MV-4-11 (cell line): ENCODE measurements at regions not wholly inside any gene's neighbourhood (a gene's known extent, or its start where the extent isn't known, plus 50 kb on each side); places are given as distances from the start of the nearest gene placed in this dataset.

Experiments used
- DNase-seq: peaks from one replicate; lab custom pipeline; 2025; lab: John Stamatoyannopoulos, UW

DNA sequence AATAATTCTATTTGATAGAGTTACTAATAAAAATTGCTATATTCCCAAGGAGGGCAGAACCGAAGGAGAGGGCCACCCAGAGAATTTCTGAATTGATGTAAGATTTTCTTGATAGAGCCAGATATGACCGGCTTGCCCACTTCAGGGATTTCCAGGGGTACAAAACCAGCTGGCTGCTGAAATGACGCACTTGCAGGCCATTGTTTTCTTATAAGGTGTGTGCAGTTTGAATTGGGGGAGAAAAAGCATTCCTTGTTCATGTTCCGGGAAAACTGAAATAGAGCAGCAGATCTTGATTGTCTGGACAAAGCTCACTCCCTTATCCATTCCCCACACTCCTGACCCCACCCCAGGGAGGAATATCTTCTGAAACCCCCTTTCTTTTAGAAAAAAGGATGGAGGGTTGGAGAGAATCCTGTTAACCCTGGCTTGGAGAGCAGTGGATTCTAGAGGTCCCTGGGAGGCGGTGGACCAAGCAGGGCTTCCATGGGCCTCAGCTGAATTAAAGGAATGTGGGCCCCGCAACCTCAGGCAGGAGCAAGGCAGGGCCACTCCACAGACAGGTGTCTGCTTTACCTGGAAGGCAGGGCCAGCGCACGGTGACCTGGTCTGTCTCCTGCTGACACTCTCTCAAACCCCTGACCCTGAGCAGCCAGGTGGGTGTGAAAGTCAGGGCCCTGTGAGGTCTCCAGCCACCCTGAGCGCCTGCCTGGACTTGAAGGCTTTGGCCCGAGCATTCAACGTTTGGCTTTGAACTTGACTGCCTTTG, 96.4 kb downstream of the TMEM170B start:
- DNase-seq, result no peak

DNA sequence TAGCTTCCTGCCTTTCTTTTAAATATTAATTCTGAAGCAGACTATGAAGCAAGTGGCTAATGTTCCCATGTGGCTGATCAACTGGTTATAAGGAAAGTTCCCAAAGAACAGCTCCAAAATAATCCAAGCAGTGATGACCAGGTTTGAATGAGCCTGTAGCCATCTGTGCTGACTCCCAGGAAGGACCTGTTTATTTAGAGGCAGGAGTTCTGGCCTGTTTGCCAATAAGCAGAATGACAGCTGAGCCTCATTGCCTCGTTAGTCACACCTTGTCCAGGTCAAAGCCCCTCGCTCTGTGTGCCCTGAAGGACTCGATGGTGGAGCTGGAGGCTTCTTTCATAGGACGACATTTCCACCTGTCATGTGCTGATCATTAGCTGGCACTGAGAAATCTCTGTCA, 97.4 kb downstream of the TMEM170B start:
- no peak for DNase-seq

DNA sequence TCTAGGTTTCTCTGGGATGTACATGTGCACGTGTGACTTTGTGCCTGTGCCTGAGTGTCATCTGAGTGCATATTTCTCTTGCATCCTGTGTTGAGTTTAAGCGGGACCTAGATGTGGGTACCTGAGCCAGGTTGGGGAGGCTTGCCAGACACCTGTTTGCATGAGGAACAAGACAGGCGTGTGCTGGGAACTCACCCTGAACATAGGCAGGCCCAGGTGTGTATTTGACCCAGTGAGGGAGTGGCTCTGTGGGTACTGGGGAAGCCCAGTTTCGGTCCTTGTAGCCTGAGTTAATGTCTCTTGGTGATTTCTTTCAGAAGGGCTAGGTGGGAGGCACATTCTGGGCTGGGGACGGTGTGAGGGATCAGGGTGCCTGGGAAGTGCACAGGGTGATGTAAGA, 98.6 kb downstream of the TMEM170B start:
- DNase-seq, result no peak

DNA sequence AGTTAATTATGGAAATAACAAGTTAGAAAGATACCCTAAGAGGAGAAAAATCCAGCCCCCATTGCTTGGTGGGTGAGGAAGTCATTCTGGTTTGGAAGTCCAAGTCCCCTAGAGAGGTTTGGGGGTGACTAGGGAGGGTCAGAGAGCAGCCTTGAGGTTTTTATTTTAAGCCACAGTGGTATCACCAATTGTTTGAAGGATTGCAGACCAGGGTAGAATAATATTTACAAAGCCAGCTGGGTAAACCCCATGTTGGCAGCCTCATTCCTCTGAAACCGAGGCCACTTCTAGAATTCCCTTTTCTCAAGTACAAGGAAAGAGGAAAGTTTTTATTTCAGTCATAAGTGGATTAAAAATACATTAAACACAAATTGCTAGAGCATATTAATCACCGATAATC, 99.7 kb downstream of the TMEM170B start:
- no peak for DNase-seq

DNA sequence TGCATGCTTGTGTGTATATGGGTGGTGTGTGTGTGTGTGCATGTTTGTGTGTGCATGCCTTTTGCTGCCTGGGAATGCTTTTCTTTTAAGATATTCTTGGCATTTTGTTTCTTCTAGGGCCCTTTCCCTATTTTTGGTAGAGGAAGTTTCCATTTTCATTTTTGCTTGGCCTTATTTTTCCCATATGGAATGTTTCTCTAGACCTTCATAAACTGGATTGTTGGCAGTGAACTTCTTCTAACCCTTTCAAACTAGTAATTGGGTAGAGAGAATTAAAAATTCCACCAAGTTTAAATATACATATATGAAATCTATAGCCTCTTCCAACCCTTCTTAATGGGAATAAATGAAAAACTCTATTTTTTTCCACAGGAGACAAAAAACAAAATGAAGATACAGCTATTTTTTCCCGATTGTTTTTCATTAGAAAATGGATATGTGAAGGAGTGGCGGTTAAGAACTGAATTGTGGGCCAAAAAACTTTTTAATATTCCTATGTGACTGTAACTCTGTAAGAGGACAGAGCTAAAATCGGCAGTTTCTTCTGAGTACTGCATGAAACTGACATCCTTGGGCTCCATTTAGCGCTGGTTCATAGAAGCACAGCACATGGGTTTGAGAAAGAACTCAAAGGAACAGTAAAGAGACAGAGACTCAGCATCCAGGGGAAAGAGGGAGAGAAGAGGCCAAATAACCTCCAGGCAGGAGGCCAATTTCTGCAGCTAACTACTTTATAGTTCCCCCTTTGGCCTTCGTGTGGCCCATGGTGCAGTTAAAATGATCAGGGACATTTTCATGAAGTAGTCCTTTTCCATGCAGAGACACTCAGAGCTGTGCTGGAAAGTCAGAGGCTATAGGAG, 102.1 kb downstream of the TMEM170B start:
- no peak for DNase-seq

DNA sequence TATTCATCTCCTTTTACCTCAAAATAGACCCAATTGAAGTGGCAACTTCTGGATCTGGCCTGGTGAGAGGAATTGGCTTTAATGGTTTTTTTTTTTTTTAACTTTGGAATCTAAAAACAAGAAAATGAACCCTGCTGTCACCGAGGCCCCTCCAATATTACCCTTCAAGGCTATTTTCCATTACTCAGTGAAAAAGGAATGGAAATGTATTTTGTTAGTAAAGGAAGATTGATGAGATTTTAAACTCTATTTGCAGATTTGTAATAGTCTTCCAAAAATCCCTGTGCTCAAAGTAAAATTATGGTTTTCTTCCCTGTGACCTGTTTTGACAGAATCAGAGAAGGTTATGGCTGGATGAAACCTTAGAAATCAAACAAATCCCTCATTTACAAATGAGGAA, 102.9 kb downstream of the TMEM170B start:
- no peak for DNase-seq

DNA sequence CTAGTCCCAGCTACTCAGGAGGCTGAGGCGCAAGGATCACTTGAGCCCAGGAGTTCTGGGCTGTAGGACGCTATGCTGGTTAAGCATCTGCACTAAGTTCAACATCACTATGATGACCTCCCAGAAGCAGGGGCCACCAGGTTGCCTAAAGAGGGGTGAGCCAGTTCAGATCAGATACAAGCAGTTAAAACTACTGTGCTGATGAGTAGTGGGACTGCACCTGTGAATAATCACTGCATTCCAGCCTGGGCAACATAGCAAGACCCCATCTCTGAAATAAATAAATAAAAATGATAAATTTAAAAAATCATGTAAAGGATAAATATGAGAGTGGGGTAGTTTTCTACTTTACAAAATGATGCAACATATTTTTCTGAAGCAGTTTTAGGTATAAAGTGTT, 106.5 kb downstream of the TMEM170B start:
- no peak for DNase-seq

DNA sequence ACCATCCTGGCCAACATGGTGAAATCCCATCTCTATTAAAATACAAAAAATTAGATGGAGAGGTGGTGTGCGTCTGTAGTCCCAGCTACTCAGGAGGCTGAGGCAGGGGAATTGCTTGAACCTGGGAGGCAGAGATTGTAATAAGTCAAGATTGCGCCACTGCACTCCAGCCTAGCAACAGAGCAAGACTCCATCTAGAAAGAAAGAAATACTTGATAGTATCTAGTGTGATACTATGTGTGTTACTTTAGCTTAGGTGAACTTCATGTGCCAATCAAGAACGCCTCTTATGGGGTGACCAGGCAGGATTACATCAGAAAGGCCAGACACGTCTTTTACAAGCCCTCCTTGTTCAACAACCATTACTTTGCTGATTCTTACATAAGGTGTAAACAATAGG, 107.1 kb downstream of the TMEM170B start:
- DNase-seq, result no peak

DNA sequence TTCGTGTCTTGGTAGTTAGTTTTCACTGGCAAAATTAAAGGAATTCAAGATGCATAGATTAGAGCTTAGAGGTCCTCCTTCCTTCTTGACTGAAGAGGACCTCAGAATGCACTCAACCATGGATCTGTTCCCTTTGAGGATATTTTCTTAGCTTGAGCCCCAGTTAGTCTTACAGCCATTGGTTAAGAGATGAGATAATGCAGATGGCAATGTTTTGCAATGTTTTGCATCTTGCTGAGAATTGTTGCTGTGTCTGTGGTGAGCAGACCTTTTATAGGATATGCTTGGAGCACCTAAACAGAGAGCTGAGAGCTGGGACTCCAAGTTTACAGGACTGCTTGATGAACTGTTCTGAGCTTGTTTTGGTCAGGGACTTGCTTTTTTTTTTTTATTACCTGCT, 107.5 kb downstream of the TMEM170B start:
- peak; percentile 3 for DNase-seq

DNA sequence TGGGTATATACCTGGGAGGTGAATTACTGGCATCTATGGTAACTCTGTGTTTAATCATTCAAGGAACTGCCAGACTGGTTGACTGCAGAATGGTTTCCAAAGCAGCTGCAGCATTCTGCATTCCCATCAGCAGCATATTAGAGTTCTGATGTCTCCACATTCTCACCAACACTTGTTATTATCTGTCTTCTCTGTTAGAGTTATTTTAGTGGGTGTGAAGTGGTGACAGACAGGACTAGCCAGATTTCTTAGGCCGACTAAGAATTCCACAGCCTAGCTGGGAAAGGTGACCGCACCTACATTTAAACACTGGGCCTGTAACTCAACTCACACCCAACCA, 110.9 kb downstream of the TMEM170B start:
- no peak for DNase-seq

DNA sequence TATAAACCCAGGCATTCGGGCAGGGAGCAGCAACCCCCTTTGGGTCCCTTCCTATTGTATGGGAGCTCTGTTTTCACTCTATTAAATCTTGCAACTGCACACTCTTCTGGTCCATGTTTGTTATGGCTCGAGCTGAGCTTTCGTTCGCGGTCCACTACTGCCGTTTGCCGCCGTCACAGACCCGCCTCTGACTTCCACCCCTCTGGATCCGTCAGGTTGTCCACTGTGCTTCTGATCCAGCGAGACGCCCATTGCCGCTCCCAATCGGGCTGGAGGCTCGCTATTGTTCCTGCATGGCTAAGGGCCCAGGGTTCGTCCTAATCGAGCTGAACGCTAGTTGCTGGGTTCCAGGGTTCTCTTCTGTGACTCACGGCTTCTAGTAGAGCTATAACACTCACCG, 111.3 kb downstream of the TMEM170B start:
- no peak for DNase-seq

DNA sequence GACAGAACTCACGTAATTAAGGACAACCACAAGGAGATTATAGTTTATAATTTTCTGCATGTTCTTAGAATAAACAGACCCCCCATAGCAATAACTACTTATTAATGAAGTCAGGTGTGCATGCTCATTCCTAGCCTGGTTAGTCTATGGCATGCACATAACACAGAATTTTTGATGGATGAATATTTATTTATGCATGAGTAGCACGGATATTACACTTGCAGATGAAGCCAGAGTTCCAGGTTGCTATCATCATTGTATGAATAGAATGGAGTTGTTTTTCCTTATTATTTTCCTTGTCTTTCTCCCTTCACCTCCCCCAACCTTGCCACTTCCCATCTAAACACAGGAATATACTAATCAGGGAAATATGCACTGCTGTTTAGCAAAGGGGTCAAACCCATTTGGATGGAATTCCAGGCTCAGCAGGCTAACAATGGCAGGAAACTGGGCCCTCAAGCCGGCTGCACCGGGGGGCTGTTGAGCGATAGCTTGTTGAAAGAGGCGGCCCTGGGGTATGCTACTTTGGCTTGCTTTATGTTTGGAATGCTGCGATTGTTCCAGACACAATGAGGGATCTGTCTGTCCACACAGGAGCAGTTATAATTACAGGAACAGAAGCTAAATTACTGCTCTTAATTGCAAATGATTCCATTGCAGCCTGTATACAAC, 112.6 kb downstream of the TMEM170B start:
- DNase-seq, result no peak

DNA sequence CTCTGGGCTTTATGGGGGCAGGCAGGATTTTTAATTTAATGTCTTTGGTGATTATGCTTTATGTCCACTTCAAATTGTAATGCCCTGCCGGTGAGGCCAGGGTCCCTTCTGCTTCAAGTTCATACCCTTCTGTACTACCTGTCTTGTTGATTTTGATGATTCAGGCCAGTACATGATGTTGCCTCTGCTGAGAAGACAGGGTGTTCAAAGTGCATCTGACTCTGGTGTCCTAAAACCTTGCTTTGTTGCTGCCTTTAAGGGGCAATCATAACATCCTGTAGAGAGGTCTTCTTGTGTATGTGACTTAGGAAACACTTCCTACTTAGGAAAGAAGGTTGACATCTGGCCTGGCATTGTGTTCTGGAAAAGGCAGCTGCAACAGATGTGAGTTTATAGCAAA, 113.2 kb downstream of the TMEM170B start:
- no peak for DNase-seq

DNA sequence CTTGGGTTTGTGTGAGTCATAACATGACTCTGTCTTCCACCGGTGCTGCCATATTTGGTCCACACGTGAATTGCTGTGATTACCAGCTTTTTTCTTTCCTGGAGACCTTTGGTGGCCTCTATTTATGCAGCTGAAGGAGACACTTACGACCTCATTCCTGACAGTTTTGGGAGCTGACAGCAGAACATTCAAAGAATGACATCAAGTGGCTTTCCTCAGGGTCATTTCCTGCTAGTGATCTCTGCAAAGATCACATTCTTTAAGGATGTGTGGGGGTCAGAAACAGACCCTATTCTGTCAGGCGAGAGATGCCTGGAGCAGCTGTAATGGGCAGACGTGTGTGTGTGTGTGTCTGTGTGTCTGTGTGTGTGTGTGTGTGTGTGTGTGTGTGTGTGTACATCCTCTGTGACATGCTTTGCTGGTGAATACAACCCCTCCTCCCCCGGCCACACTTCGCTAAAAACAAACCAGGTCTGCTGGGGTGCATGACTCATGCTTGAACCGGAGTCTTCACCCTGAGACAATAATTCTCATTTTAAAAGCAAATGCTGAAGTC, 115.6 kb downstream of the TMEM170B start:
- DNase-seq, result peak; percentile 65

DNA sequence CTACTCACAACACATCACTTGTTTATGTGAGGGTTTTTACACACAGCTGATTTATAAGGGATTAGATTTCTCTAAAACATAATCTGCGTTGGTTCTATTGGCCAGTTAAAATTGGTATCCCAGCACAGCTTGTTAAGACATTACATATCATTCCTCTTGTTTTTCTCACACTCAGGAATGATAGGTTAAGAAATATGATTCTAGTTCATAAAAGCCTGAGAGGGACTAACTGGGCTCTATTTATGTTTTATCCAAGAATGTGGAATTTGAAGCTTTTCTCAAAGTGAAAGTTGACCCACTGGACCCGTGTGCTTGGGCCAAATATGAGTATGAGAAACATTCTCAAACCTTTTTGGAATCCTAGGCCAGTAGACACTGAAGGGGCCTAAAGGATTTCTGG, 117.3 kb downstream of the TMEM170B start:
- DNase-seq, result no peak

DNA sequence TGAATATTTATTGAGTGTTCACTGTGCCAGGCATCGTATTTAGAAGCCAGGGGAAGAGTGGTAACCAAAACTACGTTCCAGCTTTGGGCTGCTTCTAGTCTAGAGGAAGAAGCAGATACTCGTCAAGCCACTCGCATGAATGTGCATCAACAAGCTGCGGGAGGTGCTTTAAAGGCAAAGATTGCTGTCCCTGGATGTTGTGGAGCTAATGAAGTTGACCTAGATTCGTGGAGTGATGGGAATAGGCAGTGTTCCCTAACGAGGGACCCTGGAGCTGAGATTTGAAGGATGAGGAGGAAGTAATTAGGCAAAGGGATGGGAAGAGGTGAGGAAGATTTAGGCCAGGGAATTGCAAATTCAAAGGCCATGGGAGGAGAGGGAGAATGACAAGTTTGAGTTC, 118.9 kb downstream of the TMEM170B start:
- no peak for DNase-seq

DNA sequence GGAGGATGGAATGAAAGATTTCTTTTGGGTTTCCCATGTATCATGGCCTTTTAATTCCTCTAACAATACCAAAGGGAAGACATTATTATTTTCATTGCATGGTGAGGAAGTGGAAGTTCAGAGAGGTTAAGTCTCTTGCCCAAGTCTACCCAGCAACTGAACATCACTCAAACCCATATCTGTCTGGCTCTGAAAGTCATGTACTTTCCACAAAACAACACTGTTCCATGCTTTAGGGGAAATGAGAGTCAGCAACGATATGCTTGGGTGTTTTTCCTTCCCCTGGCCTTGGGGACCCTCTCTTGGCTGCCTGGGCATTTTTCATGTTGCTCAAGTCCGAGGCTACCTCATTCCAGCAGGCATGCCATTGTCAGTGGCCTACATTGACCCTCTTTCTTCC, 118.8 kb downstream of the ADTRP start:
- DNase-seq, result no peak

DNA sequence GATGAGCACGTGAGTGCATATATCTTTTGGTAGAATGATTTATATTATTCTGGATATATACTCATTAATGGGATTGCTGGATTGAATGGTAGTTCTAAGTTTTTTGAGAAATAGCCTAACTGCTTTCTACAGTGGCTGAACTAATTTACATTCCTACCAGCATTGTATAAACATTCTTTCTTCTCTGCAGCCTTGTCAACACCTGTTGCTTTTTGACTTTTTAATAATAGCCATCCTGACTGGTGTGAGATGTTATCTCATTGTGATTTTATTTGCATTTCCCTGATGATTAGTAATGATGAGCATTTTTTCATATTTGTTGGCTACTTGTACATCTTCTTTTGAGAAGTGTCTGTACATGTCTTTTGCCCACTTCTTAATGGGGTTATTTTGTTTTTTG, 116.3 kb downstream of the ADTRP start:
- DNase-seq, result no peak

DNA sequence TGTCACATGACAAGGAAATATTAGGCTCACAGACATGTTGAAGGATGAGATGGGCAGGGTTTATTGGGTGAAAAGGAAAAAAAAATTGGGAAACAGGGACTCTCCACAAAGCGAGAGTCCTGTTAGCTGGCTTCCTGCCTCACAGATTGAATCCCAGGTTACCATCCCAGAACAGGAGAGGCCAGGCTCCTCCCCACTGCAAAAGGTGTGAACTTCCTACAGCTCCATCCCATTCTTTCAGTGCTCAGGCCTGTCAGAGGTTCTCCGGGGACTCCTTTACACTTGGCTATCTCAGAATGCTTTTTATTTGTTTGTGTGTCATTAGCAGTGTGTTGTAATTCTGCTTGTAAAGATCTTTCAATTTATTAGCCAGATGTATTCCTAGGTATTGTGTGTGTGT, 115.1 kb downstream of the ADTRP start:
- no peak for DNase-seq
